Adrenal gland (tissue), 9 donors: ENCODE measurements at regions not wholly inside any gene's neighbourhood (a gene's known extent, or its start where the extent isn't known, plus 50 kb on each side); places are given as distances from the start of the nearest gene placed in this dataset.

Experiments
- DNase-seq, 7 donors: peaks; one replicate each; pipeline ENCODE4 v3.0.0-alpha.2; 2019 to 2020
- H3K27ac ChIP-seq, 5 donors: fragments of 200-600 bp; sonication (generic) in 4 of 5; 1 replicate in 3 of 5; 2 replicates in 2 of 5; pipeline versions ENCODE4 v1.5.1 to v1.8.0; 2016 to 2020; ENCODE audit warnings: mild to moderate bottlenecking in 1 of 5
- H3K27me3 ChIP-seq: fragments of 200-600 bp; 2 replicates; pipeline ENCODE4 v1.8.0; 2021
- H3K36me3 ChIP-seq, 2 donors: fragments of 200-600 bp; replicated peaks in 1 of 2; 1 replicate in 1 of 2; 2 replicates in 1 of 2; pipeline versions ENCODE4 v1.5.1 to v1.8.0; 2018 to 2022
- H3K4me1 ChIP-seq, 2 donors: fragments of 200-600 bp; replicated peaks in 1 of 2; 1 replicate in 1 of 2; 2 replicates in 1 of 2; pipeline versions ENCODE4 v1.5.1 to v1.8.0; 2018 to 2021
- H3K4me3 ChIP-seq, 4 donors: fragments of 200-600 bp; sonication (generic) in 3 of 4; one replicate each; pipeline ENCODE4 v1.5.1; 2016 to 2018
- H3K9me3 ChIP-seq, 3 donors: fragments of 200-600 bp; sonication (generic) in 1 of 3; replicated peaks in 1 of 3; 1 replicate in 2 of 3; 2 replicates in 1 of 3; pipeline versions ENCODE4 v1.5.1 to v1.8.0; 2016 to 2021
- POLR2A ChIP-seq, 2 donors: fragments of 450-650 bp; IDR thresholded peaks; one replicate each; pipeline ENCODE4 v1.6.1; 2017; ENCODE audit warnings: antibody characterized with exemption in 2 of 2, mild to moderate bottlenecking in 2 of 2, moderate library complexity in 1 of 2
- WGBS, 4 donors: extraction: QIAGEN DNeasy Blood & Tissue Kit in 2 of 4; methylation state at CpG; one replicate each; pipeline versions ENCODE4 v1.1.5 to v1.1.7; 2013 to 2017; 5-methylcytosine and 5-hydroxymethylcytosine counted together
- intact Hi-C, 2 donors: fragments of 100-400 bp; cut with DNase I; formaldehyde crosslinking; loops; one replicate each; pipeline versions ENCODE4 v1.14.1 to v1.15.0; 2022 to 2023
- TF ChIP-seq, protein P1 (sequence below), 6 experiments: fragments of 450-650 bp in 4 of 6; fragments of 200-600 bp in 2 of 6; sonication (generic) in 1 of 6; IDR thresholded peaks; 1 replicate in 5 of 6; 2 replicates in 1 of 6; pipeline versions ENCODE4 v1.5.1 to v1.8.0; 2016 to 2021; ENCODE audit warnings: antibody characterized with exemption in 6 of 6, mild to moderate bottlenecking in 2 of 6, moderate library complexity in 1 of 6
- donor health status: healthy with polysubstance abuse.
- donor health status: Bipolar disorder and iron deficiency.
- donor health status: DM: yes; HTN: yes; CAD: no.
- donor health status: DM: no; HTN: no; CAD: no.
- donor health status: DM: no; HTN: no; CAD: no.

DNA sequence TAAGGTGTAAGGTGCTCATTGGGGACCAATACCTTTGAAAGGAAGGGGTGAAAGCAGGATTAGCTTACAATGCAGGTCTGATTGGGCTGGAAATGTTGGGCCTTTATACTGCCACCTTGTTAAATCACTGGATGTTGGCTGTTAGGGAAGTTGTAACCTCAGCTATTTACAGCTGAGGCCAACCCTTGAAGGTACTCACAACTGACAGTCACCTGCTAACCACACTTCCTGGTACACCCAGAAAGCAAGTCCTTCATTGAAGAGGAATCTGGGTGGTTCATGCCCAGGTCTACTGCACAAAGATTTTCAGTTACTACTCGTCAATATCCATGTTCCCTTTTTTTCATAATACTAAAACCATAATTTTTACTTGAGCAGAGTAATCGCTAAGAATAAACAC is 65.4 kb upstream of the CLDN18 start:
- TF ChIP-seq, protein P1, sequence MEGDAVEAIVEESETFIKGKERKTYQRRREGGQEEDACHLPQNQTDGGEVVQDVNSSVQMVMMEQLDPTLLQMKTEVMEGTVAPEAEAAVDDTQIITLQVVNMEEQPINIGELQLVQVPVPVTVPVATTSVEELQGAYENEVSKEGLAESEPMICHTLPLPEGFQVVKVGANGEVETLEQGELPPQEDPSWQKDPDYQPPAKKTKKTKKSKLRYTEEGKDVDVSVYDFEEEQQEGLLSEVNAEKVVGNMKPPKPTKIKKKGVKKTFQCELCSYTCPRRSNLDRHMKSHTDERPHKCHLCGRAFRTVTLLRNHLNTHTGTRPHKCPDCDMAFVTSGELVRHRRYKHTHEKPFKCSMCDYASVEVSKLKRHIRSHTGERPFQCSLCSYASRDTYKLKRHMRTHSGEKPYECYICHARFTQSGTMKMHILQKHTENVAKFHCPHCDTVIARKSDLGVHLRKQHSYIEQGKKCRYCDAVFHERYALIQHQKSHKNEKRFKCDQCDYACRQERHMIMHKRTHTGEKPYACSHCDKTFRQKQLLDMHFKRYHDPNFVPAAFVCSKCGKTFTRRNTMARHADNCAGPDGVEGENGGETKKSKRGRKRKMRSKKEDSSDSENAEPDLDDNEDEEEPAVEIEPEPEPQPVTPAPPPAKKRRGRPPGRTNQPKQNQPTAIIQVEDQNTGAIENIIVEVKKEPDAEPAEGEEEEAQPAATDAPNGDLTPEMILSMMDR (IDR thresholded peaks at IDR 0.05), result no peak
- no peak for TF ChIP-seq POLR2A (IDR thresholded peaks at IDR 0.05)
- H3K27me3 ChIP-seq, result no peaks in the 10 kb centered on the region
- no peaks in the 10 kb centered on the region for H3K4me1 ChIP-seq
- no peak for DNase-seq
- H3K9me3 ChIP-seq, result no peaks in the 10 kb centered on the region
- no peak overlapping the region for H3K4me3 ChIP-seq
- intact Hi-C loops, result loop anchor here in 1 of 2 donors (10.0 kb wide), 1 partner anchor 840 kb away; no protein-coding TSS in a partner anchor
- no peak overlapping the region for H3K27ac ChIP-seq
- WGBS, 4 donors, result 55 to 69% (median 67%) methylated on average over 2 of the region's 2 CpGs
- H3K36me3 ChIP-seq, result no peaks in the 10 kb centered on the region

DNA sequence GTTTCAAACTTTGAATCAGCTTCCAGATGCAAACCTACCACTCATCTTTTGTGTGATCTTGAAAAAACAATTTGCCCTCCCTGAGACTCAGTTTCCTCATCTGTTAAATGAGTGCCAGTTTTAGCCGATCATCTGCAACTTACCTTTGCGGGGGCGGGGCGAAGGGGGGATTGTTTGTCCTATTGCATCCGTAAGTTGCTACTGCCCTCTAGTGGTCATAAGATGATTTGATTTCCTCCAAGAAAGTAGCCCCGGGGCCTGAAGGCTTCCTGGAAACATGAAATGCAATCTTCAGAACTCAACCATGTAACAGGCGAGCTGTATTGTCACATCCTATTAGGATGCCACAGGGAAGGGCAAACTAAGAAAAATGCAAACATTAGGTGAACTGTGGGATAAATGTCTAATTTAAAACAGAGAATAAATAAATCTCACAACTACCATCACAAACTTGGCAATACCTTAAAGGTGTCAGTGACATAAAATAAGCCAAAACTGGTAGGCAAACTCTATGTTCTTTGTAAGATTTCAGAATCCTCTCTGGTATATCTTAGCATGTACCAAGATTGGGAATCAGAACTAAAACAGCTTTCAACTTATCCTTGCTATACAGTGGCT is 63.5 kb upstream of the CLDN18 start:
- Histone ChIP-seq H3K36me3 (no peaks in the 10 kb centered on the region), H3K27me3 (no peaks in the 10 kb centered on the region), H3K9me3 (no peaks in the 10 kb centered on the region), H3K4me1 (no peaks in the 10 kb centered on the region), H3K4me3 (no peak overlapping the region), H3K27ac (no peak overlapping the region)
- peak; percentile 19 to 67 (median 52) for DNase-seq
- intact Hi-C loops, result loop anchor here in 1 of 2 donors (10.0 kb wide), 1 partner anchor 842 kb away; no protein-coding TSS in a partner anchor
- 3 to 4% (median 3%) methylated on average over 7 of the region's 7 CpGs for WGBS, 4 donors
- no peak for TF ChIP-seq POLR2A (IDR thresholded peaks at IDR 0.05)
- TF ChIP-seq, protein P1 (IDR thresholded peaks at IDR 0.05), result peak; percentile 44 to 72 (median 62)

DNA sequence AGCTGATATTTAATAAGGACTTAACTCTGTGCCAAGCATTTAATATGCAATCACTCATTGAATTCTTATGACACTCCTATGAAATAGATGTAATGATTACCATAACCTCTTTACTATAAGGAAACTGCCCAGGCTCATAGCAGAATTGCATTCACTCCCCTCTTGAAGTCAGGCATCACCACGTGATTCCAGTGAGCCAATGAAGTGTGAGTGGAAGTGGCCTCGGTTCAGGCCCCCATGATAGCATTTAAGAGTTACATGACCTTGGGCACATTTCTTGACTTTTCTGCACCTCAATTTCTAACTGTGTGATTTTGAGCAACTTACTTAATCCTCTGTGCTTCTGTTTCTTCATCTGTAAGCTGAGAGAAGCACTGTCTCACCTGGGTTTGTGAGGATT is 62.8 kb upstream of the CLDN18 start:
- H3K4me1 ChIP-seq, result no peaks in the 10 kb centered on the region
- WGBS, 4 donors, result 46 to 52% (median 50%) methylated on average over 2 of the region's 2 CpGs
- H3K27ac ChIP-seq, result no peak overlapping the region
- H3K36me3 ChIP-seq, result no peaks in the 10 kb centered on the region
- intact Hi-C loops, result loop anchor here in 1 of 2 donors (10.0 kb wide), 1 partner anchor 842 kb away; no protein-coding TSS in a partner anchor
- H3K4me3 ChIP-seq, result no peak overlapping the region
- no peaks in the 10 kb centered on the region for H3K27me3 ChIP-seq
- H3K9me3 ChIP-seq, result no peaks in the 10 kb centered on the region
- no peak for DNase-seq
- TF ChIP-seq, protein P1 (IDR thresholded peaks at IDR 0.05), result no peak
- no peak for TF ChIP-seq POLR2A (IDR thresholded peaks at IDR 0.05)

DNA sequence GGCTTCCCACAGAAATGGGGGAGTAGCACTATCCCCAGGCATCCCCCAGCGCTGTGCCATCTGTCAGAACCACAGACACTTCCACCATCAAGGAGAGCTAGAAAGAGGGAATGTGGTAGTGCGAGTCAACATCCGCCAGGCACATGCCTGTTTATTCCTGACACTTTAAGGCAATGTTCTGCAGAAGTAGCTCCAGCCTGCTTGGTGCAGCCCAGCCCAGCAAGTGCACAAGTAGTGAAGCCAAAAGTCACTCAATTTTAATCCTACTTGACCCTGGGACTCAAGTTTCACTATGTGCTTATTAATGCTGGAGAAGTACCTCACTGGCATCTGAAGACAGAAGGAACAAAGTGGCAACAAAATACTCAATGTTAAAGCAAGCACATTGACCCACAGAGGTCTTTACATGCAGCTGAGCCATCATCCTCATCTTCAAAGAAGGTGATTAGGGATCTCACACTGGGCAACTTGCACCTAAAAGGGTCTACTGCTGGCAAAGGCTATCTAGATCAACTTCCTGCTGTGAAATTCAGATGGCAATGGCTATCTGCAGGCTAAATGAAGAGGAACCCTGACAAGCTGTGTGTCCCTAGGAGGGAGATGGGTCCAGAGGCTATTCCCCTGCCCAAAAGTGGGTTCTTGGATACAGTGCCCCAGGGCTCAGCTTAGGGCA is 61.4 kb upstream of the CLDN18 start:
- H3K27me3 ChIP-seq, result no peaks in the 10 kb centered on the region
- no peak for DNase-seq
- no peaks in the 10 kb centered on the region for H3K4me1 ChIP-seq
- H3K36me3 ChIP-seq, result no peaks in the 10 kb centered on the region
- no peaks in the 10 kb centered on the region for H3K9me3 ChIP-seq
- no peak overlapping the region for H3K4me3 ChIP-seq
- WGBS, 4 donors, result 27 to 51% (median 42%) methylated on average over 3 of the region's 3 CpGs
- TF ChIP-seq POLR2A (IDR thresholded peaks at IDR 0.05), result no peak
- TF ChIP-seq, protein P1 (IDR thresholded peaks at IDR 0.05), result no peak
- intact Hi-C loops, result loop anchor here in 1 of 2 donors (10.0 kb wide), 1 partner anchor 844 kb away; no protein-coding TSS in a partner anchor
- H3K27ac ChIP-seq, result no peak overlapping the region
